Stimulated activated naive CD8-positive, alpha-beta T cell treated with anti-CD3 and anti-CD28 coated beads, Interleukin-15, amount 100 ng/mL, for 72 hours (primary cell): ENCODE measurements at regions not wholly inside any gene's neighbourhood (a gene's known extent, or its start where the extent isn't known, plus 50 kb on each side); places are given as distances from the start of the nearest gene placed in this dataset.
"Not testable (repeated sequence)": the region's sequence is repeated elsewhere in the genome, so short reads cannot be mapped to it uniquely, and the experiment has no call there.

Source experiments
- ATAC-seq: fragments of 150-1000 bp; cut with Tn5 transposase; 2 replicates; pipeline ENCODE4 v1.10.0; 2021; ENCODE audit warnings: mild to moderate bottlenecking, moderate library complexity
- DNase-seq, 2 donors: peaks; one replicate each; pipeline ENCODE4 v3.0.0; 2021 to 2022
- H3K27ac Mint-ChIP-seq, 2 donors: one replicate each; pipeline ENCODE4 v1.8.0; 2022; ENCODE audit warnings: mild to moderate bottlenecking in 2 of 2, mixed read lengths in 2 of 2, moderate library complexity in 2 of 2
- H3K27me3 Mint-ChIP-seq: one replicate; pipeline ENCODE4 v1.8.0; 2022; ENCODE audit warnings: mixed read lengths
- H3K4me1 Mint-ChIP-seq: one replicate; pipeline ENCODE4 v1.8.0; 2022; ENCODE audit warnings: mild to moderate bottlenecking, mixed read lengths
- H3K4me3 Mint-ChIP-seq, 2 donors: one replicate each; pipeline ENCODE4 v1.8.0; 2022; ENCODE audit warnings: mild to moderate bottlenecking in 2 of 2, mixed read lengths in 2 of 2, moderate library complexity in 1 of 2
- H3K9me3 Mint-ChIP-seq, 2 donors: one replicate each; pipeline ENCODE4 v1.8.0; 2022; ENCODE audit warnings: mixed read lengths in 2 of 2

GRCh38 chrX:151042842-151043241, 59.7 kb downstream of the HMGB3 start:
- Mint-ChIP-seq H3K9me3 (no peaks in the 10 kb centered on the region), H3K4me1 (no peaks in the 10 kb centered on the region), H3K27ac (no peak overlapping the region), H3K4me3 (no peak overlapping the region), H3K27me3 (peaks cover 9% of the 10 kb centered on the region)
- no peak for DNase-seq
- ATAC-seq = no peak

GRCh38 chrX:151066373-151066772, 83.2 kb downstream of the HMGB3 start:
- DNase-seq, H3K27ac Mint-ChIP-seq, H3K4me1 Mint-ChIP-seq, H3K9me3 Mint-ChIP-seq, H3K27me3 Mint-ChIP-seq, ATAC-seq, H3K4me3 Mint-ChIP-seq: not testable (repeated sequence)

GRCh38 chrX:151073767-151074166, 90.6 kb downstream of the HMGB3 start:
- no peaks in the 10 kb centered on the region for H3K27me3 Mint-ChIP-seq
- H3K27ac Mint-ChIP-seq = no peak overlapping the region
- no peaks in the 10 kb centered on the region for H3K4me1 Mint-ChIP-seq
- no peaks in the 10 kb centered on the region for H3K9me3 Mint-ChIP-seq
- no peak for ATAC-seq
- H3K4me3 Mint-ChIP-seq = no peak overlapping the region
- no peak for DNase-seq

DNA sequence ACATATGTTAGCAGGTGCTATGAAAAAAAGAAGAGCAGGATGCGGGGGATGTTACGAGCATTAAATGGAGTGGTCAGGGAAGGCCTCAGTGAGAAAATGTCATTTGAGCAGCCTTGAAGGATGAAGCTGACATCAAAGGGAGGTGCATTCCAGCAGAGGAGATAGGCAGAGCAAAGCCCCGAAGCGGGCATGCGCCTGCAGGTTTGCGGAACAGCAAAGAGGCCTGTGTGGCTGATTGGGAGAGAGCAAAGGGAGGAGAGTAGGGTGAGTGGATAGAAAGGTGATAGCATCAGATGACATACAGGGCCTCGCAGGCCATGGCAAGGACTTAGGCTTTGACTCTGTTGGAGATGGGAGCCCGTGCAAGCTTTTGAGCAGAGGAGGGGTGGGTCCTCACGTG, 95.4 kb upstream of the GPR50 start:
- peaks cover 6% of the 10 kb centered on the region for H3K4me1 Mint-ChIP-seq
- no peaks in the 10 kb centered on the region for H3K9me3 Mint-ChIP-seq
- peak overlapping the region in 1 of 2 donors; percentile 25 for H3K4me3 Mint-ChIP-seq
- DNase-seq = no peak
- no peak for ATAC-seq
- H3K27me3 Mint-ChIP-seq = peaks cover 29% of the 10 kb centered on the region
- no peak overlapping the region for H3K27ac Mint-ChIP-seq

DNA sequence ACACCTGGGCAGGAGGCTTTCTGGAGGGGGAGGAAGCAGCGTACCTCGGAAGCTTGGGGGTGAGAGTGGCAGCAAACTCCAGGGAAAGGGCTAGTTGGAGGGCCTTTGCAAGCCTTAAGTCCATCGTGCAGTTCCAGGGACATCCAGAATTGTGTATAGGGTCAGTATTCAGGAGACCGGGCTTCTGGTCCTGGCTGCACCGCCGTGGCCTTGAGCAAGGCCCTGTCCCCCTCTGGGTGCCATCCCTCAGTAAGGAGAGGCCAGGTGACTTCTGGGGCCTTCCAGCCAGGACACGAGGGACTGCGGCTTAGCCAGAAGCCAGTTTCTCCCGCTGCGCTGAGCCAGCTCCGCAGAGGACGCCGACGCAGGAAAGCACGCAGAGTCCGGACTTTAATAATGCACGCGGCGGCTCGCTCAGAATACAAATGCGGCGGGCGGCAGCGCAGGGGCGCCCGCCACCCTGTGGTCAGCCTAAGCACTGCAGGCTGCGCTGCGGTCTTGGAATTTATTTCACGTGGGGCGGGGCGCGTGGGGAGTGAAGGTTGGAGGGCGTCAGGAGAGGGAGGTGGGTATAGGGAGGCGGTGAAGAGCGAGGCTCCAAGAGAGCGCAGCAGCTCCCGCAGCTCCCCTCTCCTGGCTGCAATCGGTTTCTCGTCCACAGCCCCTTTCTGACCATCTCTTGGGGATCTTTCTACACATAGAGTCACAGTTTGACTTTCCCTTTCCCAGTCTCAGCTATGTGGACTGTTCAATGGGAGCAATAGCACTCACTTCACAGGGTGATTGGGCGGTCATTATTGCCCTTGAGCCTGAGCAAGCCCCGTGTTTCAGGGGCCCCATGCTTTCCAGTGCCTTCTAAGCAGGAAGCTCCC, 94.1 kb upstream of the GPR50 start:
- H3K9me3 Mint-ChIP-seq = no peaks in the 10 kb centered on the region
- ATAC-seq (peak; percentile 87), DNase-seq (peak; percentile 53 to 55)
- no peak overlapping the region for H3K27ac Mint-ChIP-seq
- peaks cover 6% of the 10 kb centered on the region for H3K4me1 Mint-ChIP-seq
- H3K27me3 Mint-ChIP-seq = peaks cover 29% of the 10 kb centered on the region
- H3K4me3 Mint-ChIP-seq = peak overlapping the region; percentile 54 to 72

- peaks cover 6% of the 10 kb centered on the region for H3K4me1 Mint-ChIP-seq
- no peak overlapping the region for H3K4me3 Mint-ChIP-seq
- peaks cover 29% of the 10 kb centered on the region for H3K27me3 Mint-ChIP-seq
- no peak for DNase-seq
- H3K9me3 Mint-ChIP-seq = no peaks in the 10 kb centered on the region
- ATAC-seq = no peak
- no peak overlapping the region for H3K27ac Mint-ChIP-seq
Observed at GRCh38 chrX:151084454-151084853, 91.9 kb upstream of the GPR50 start.

DNA sequence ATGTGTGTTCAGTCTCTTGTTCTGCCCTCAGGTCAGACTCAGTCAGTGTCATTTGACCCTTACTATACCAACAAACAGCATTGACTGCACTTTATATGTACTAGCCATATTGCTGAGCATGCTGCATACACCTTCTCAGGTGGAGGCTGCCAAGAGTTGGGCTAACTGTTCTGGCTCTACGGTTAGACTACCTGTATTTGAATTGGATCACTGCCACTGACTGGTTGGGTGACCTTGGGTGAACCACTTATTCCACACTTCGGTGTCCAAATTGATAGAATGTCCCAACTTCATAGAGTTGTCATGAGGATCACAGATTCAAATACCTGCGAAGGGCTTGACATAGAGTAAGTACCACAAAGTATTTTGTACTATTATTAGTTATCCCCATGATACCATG, 91.2 kb upstream of the GPR50 start:
- H3K4me1 Mint-ChIP-seq = peaks cover 6% of the 10 kb centered on the region
- H3K9me3 Mint-ChIP-seq = no peaks in the 10 kb centered on the region
- ATAC-seq (no peak), DNase-seq (no peak)
- H3K27me3 Mint-ChIP-seq = peaks cover 29% of the 10 kb centered on the region
- no peak overlapping the region for H3K4me3 Mint-ChIP-seq
- H3K27ac Mint-ChIP-seq = no peak overlapping the region

DNA sequence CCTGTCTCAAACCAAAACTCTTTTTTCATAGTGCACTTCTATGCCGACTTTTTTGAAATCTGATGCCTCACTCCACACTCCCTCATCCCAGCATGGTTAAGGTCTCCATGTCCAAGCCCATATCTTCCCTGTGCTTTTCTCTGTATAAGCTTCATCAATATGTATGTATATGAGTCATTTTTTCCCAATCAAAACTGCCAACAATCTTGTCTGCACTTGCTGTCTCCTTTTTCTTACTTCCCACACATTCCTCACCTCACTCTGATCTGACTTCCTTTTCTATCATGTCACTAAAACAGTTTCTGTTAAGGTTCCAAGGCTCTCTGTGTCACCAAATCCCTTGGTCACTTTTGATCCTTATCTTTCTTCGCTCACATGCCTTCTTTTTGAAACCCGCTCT, 88.2 kb upstream of the GPR50 start:
- H3K4me1 Mint-ChIP-seq = no peaks in the 10 kb centered on the region
- H3K9me3 Mint-ChIP-seq = no peaks in the 10 kb centered on the region
- no peak for DNase-seq
- no peak overlapping the region for H3K27ac Mint-ChIP-seq
- peaks cover 15% of the 10 kb centered on the region for H3K27me3 Mint-ChIP-seq
- no peak overlapping the region for H3K4me3 Mint-ChIP-seq
- ATAC-seq = no peak

GRCh38 chrX:151099001-151099400, 77.4 kb upstream of the GPR50 start:
- no peak overlapping the region for H3K4me3 Mint-ChIP-seq
- no peak overlapping the region for H3K27ac Mint-ChIP-seq
- no peaks in the 10 kb centered on the region for H3K9me3 Mint-ChIP-seq
- H3K4me1 Mint-ChIP-seq = no peaks in the 10 kb centered on the region
- DNase-seq = no peak
- peaks cover 2% of the 10 kb centered on the region for H3K27me3 Mint-ChIP-seq
- ATAC-seq = no peak

DNA sequence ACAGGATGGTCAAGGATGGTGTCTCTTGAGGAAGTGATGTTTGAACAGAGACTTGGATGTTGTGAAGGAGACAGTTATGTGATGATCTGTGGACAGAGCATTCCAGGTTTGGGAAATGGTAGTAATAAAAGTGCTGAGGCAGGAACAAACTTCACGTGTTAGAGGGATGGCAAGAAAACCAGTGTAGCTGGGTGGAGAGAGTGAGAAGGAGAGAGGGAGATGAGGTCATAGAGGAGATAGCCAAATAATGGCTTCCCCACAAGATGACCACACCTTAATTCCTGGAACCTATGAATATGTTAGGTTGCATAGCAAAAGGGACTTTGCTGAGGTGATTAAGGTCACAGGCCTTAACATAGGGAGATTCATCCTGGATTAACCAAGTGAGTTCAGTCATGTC, 75.6 kb upstream of the GPR50 start:
- Mint-ChIP-seq H3K27me3 (peaks cover 8% of the 10 kb centered on the region), H3K27ac (peak overlapping the region in 1 of 2 donors; percentile 13), H3K4me1 (no peaks in the 10 kb centered on the region), H3K4me3 (no peak overlapping the region), H3K9me3 (no peaks in the 10 kb centered on the region)
- DNase-seq (no peak), ATAC-seq (no peak)

DNA sequence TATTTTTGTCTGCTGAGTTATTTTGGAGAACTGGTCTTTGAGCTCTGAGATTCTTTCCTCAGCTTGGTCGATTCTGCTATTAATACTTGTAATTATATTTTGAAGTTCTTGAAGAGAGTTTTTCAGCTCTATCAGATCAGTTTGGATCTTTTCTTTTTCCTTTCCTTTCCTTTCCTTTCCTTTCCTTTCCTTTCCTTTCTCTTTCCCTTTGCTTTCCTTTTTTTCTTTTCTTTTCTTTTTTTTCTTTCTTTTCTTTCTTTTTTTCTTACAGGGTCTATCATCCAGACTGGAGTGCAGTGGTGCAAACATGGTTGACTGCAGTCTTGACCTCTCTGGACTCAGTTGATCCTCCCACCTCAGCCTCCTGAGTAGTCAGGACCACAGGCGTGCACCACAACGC, 63.2 kb upstream of the GPR50 start:
- peaks cover 42% of the 10 kb centered on the region for H3K27me3 Mint-ChIP-seq
- H3K27ac Mint-ChIP-seq, DNase-seq, ATAC-seq, H3K9me3 Mint-ChIP-seq, H3K4me1 Mint-ChIP-seq, H3K4me3 Mint-ChIP-seq: not testable (repeated sequence)
